CD4-positive, alpha-beta memory T cell (primary cell): ENCODE measurements at regions not wholly inside any gene's neighbourhood (a gene's known extent, or its start where the extent isn't known, plus 50 kb on each side); places are given as distances from the start of the nearest gene placed in this dataset.
A peak's percentile ranks its signal among the peaks of the same experiment; 100 is the strongest.
"Not testable (repeated sequence)": the region's sequence is repeated elsewhere in the genome, so short reads cannot be mapped to it uniquely, and the experiment has no call there.

Source experiments
- CTCF ChIA-PET: fragments of 350-600 bp; sonication (Branson Sonifier 250); formaldehyde crosslinking; loops from one replicate; lab custom pipeline; 2021; ENCODE audit warnings: inconsistent platforms; ENCODE audit not compliant: partially characterized antibody; lab: Charles Lee
- POLR2A ChIA-PET: fragments of 350-600 bp; sonication (Branson Sonifier 250); formaldehyde crosslinking; loops from one replicate; lab custom pipeline; 2021; ENCODE audit not compliant: partially characterized antibody; lab: Charles Lee
- DNase-seq, 5 donors: peaks; one replicate each; pipeline versions ENCODE4 v3.0.0 to v3.0.0-alpha.2; 2020 to 2022; ENCODE audit warnings: mixed read lengths in 1 of 5
- H3K27ac ChIP-seq: one replicate; pipeline ENCODE4 v1.7.0; 2013; ENCODE audit warnings: low read depth, low read length
- H3K27me3 ChIP-seq: 2 replicates; pipeline ENCODE4 v1.7.0; 2013; ENCODE audit warnings: mild to moderate bottlenecking, low read length, moderate library complexity; ENCODE audit not compliant: insufficient read depth
- H3K36me3 ChIP-seq: 2 replicates; pipeline ENCODE4 v1.7.0; 2013; ENCODE audit warnings: mild to moderate bottlenecking, low read length, moderate library complexity; ENCODE audit not compliant: insufficient read depth
- H3K4me1 ChIP-seq: 2 replicates; pipeline ENCODE4 v1.7.0; 2013; ENCODE audit warnings: mild to moderate bottlenecking, low read length, moderate library complexity; ENCODE audit not compliant: insufficient read depth
- H3K4me3 ChIP-seq, 2 donors: one replicate each; pipeline ENCODE4 v1.7.0; 2013; ENCODE audit warnings: low read length in 2 of 2, mild to moderate bottlenecking in 1 of 2
- H3K9me3 ChIP-seq, 2 donors: one replicate each; pipeline ENCODE4 v1.7.0; 2013; ENCODE audit warnings: low read length in 2 of 2, control low read depth in 1 of 2; ENCODE audit not compliant: control insufficient read depth in 1 of 2
- H3K27ac Mint-ChIP-seq, 7 donors: one replicate each; pipeline ENCODE4 v1.8.0; 2020 to 2021; ENCODE audit warnings: mixed read lengths in 7 of 7, mild to moderate bottlenecking in 6 of 7, inconsistent platforms in 3 of 7, moderate library complexity in 3 of 7
- H3K27me3 Mint-ChIP-seq, 2 donors: one replicate each; pipeline ENCODE4 v1.8.0; 2020 to 2021; ENCODE audit warnings: mixed read lengths in 2 of 2
- H3K36me3 Mint-ChIP-seq, 2 donors: one replicate each; pipeline ENCODE4 v1.8.0; 2020 to 2021; ENCODE audit warnings: mixed read lengths in 2 of 2, inconsistent platforms in 1 of 2, mild to moderate bottlenecking in 1 of 2
- H3K4me1 Mint-ChIP-seq, 4 donors: one replicate each; pipeline ENCODE4 v1.8.0; 2020 to 2021; ENCODE audit warnings: mixed read lengths in 4 of 4, mild to moderate bottlenecking in 1 of 4
- H3K4me3 Mint-ChIP-seq, 8 donors: one replicate each; pipeline ENCODE4 v1.8.0; 2020 to 2021; ENCODE audit warnings: mixed read lengths in 8 of 8, mild to moderate bottlenecking in 7 of 8, moderate library complexity in 6 of 8, inconsistent platforms in 3 of 8
- H3K9me3 Mint-ChIP-seq, 8 donors: one replicate each; pipeline ENCODE4 v1.8.0; 2020 to 2021; ENCODE audit warnings: mixed read lengths in 8 of 8, mild to moderate bottlenecking in 5 of 8, inconsistent platforms in 3 of 8, moderate library complexity in 1 of 8
- intact Hi-C: fragments of 100-400 bp; cut with micrococcal nuclease; formaldehyde crosslinking; loops from one replicate; pipeline ENCODE4 v1.15.1; 2023

DNA sequence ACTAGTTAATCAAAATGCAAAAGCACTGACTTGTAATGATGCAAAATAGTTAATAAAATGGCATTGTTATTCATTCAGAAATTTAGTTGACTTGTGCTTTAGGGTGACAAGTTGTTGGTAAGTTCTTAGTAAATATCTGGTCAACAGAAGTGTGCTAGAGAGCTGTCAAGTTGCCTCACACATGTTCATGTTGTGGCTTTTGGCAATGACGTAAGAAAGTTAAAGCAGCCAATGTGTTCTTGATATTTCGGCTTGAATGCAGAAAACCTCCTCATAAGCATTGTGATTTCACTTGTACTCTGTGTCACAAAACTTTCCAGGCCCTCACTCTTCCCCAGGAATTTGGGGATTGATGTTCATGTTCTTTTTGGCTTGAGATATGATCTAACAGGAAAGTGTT, 626.7 kb downstream of the PRR16 start:
- ChIA-PET POLR2A (no interaction called here), CTCF (no interaction called here)
- intact Hi-C loops = no loop called here
- Mint-ChIP-seq H3K4me3 (no peak overlapping the region), H3K9me3 (peaks cover 2 to 15% (median 11%) of the 10 kb centered on the region in 8 donors), H3K27ac (no peak overlapping the region), H3K4me1 (no peaks in the 10 kb centered on the region), H3K27me3 (no peaks in the 10 kb centered on the region), H3K36me3 (no peaks in the 10 kb centered on the region)
- Histone ChIP-seq H3K4me3 (no peak overlapping the region), H3K27me3 (no peaks in the 10 kb centered on the region), H3K9me3 (no peaks in the 10 kb centered on the region), H3K27ac (no peak overlapping the region), H3K4me1 (no peaks in the 10 kb centered on the region), H3K36me3 (no peaks in the 10 kb centered on the region)
- no peak for DNase-seq

GRCh38 chr5:121100931-121101330, 636.8 kb downstream of the PRR16 start:
- CTCF ChIA-PET = no interaction called here
- intact Hi-C loops = no loop called here
- Mint-ChIP-seq H3K9me3 (peaks cover 0 to 8% (median 2%) of the 10 kb centered on the region in 8 donors), H3K36me3 (no peaks in the 10 kb centered on the region), H3K4me3 (no peak overlapping the region), H3K27me3 (no peaks in the 10 kb centered on the region), H3K4me1 (no peaks in the 10 kb centered on the region), H3K27ac (no peak overlapping the region)
- no peaks in the 10 kb centered on the region for H3K9me3 ChIP-seq
- H3K27ac ChIP-seq = no peak overlapping the region
- no peaks in the 10 kb centered on the region for H3K27me3 ChIP-seq
- no peak for DNase-seq
- no peaks in the 10 kb centered on the region for H3K4me1 ChIP-seq
- POLR2A ChIA-PET = no interaction called here
- no peaks in the 10 kb centered on the region for H3K36me3 ChIP-seq
- no peak overlapping the region for H3K4me3 ChIP-seq

GRCh38 chr5:121105921-121106320, 641.8 kb downstream of the PRR16 start:
- POLR2A ChIA-PET = no interaction called here
- no peak overlapping the region for H3K27ac ChIP-seq
- Mint-ChIP-seq H3K4me3 (no peak overlapping the region), H3K27ac (no peak overlapping the region), H3K4me1 (no peaks in the 10 kb centered on the region), H3K9me3 (peaks cover 0 to 17% (median 2%) of the 10 kb centered on the region in 8 donors), H3K36me3 (no peaks in the 10 kb centered on the region), H3K27me3 (no peaks in the 10 kb centered on the region)
- H3K9me3 ChIP-seq = no peaks in the 10 kb centered on the region
- no peaks in the 10 kb centered on the region for H3K27me3 ChIP-seq
- no peak overlapping the region for H3K4me3 ChIP-seq
- no peaks in the 10 kb centered on the region for H3K4me1 ChIP-seq
- CTCF ChIA-PET = no interaction called here
- H3K36me3 ChIP-seq = no peaks in the 10 kb centered on the region
- intact Hi-C loops = no loop called here
- no peak for DNase-seq

GRCh38 chr5:121106721-121107690, 642.9 kb downstream of the PRR16 start:
- H3K9me3 ChIP-seq, H3K36me3 Mint-ChIP-seq, H3K36me3 ChIP-seq, H3K27ac ChIP-seq, H3K4me1 Mint-ChIP-seq, CTCF ChIA-PET, H3K27ac Mint-ChIP-seq, H3K27me3 Mint-ChIP-seq, H3K27me3 ChIP-seq, H3K4me1 ChIP-seq, POLR2A ChIA-PET, intact Hi-C loops, H3K4me3 ChIP-seq, H3K4me3 Mint-ChIP-seq: not testable (repeated sequence)
- DNase-seq = peak in 1 of 5 donors; percentile 27
- H3K9me3 Mint-ChIP-seq = peaks cover 0 to 17% (median under 1%) of the 10 kb centered on the region in 8 donors

DNA sequence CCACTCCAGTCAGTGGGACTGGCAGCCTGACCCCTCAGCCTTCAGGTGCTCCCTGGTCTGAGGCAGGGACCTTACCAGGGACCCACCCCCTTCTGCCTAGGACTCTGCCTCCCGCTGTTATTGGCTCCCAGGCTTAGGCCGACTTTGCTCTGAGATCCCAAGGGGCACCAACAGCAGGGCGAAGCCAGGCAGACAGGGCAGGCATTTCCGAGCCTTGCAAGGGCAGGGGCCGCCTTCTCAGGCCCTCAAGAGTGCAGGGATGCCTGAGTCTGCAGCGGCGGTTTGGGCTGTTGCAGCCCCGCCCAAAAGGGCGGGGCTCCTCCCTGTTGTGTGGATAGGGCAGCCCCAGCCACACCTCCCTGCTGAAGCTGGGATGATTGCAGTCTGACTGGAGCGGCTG, 644.6 kb downstream of the PRR16 start:
- no peak for DNase-seq
- Histone ChIP-seq H3K27me3 (no peaks in the 10 kb centered on the region), H3K9me3 (no peaks in the 10 kb centered on the region), H3K36me3 (no peaks in the 10 kb centered on the region), H3K4me3 (no peak overlapping the region), H3K27ac (no peak overlapping the region), H3K4me1 (no peaks in the 10 kb centered on the region)
- CTCF ChIA-PET = no interaction called here
- intact Hi-C loops = no loop called here
- Mint-ChIP-seq H3K4me3 (no peak overlapping the region), H3K36me3 (no peaks in the 10 kb centered on the region), H3K4me1 (no peaks in the 10 kb centered on the region), H3K27ac (no peak overlapping the region), H3K27me3 (no peaks in the 10 kb centered on the region), H3K9me3 (peaks cover 0 to 17% (median under 1%) of the 10 kb centered on the region in 8 donors)
- POLR2A ChIA-PET = no interaction called here

DNA sequence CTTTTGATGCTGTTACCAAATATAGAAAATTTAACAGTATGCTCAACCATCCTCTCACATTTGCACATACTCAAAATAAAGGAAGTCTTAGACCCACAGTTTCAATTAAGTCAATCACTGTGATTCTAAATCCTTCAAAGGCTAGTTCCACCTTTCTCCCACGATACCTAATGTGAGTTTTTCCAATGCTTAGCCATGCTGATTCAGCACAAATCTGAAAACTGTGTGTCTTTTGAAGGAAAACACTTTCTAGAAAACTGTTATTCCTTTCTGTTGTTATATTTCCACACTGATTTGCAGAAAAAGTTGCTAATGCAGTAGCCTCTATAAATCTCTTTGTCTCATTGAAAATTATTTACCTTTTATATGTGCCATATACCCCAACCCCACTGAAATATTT, 645.7 kb downstream of the PRR16 start:
- Histone ChIP-seq H3K27ac (no peak overlapping the region), H3K4me3 (no peak overlapping the region), H3K9me3 (no peaks in the 10 kb centered on the region), H3K27me3 (no peaks in the 10 kb centered on the region), H3K36me3 (no peaks in the 10 kb centered on the region), H3K4me1 (no peaks in the 10 kb centered on the region)
- no peaks in the 10 kb centered on the region for H3K36me3 Mint-ChIP-seq
- H3K4me3 Mint-ChIP-seq = no peak overlapping the region
- H3K9me3 Mint-ChIP-seq = peaks cover 0 to 21% (median 4%) of the 10 kb centered on the region in 8 donors
- no peaks in the 10 kb centered on the region for H3K27me3 Mint-ChIP-seq
- no peak overlapping the region for H3K27ac Mint-ChIP-seq
- H3K4me1 Mint-ChIP-seq = no peaks in the 10 kb centered on the region
- no peak for DNase-seq
- ChIA-PET POLR2A (no interaction called here), CTCF (no interaction called here)
- intact Hi-C loops = no loop called here

DNA sequence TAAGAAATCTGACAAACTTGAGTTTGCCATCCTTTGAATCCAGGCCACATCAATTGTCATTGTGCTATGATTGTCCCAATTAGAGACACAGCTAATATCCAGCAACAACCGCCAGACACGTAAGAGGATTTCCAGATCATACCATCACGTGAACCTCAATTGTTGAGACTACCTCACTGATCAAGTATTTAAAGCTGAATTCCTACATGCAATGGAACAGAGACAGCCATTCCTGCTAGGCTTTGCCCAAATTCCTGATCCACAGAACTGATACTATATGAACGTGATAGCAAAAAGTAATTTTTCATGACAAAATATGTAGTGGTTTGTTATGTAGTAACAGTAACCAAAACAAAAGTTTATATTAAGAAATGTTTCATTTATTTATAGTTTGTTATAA, 657.7 kb downstream of the PRR16 start:
- no peaks in the 10 kb centered on the region for H3K27me3 Mint-ChIP-seq
- no peak overlapping the region for H3K27ac Mint-ChIP-seq
- no peak overlapping the region for H3K4me3 Mint-ChIP-seq
- no peaks in the 10 kb centered on the region for H3K36me3 Mint-ChIP-seq
- Histone ChIP-seq H3K9me3 (no peaks in the 10 kb centered on the region), H3K4me3 (no peak overlapping the region), H3K4me1 (no peaks in the 10 kb centered on the region), H3K27me3 (no peaks in the 10 kb centered on the region), H3K36me3 (no peaks in the 10 kb centered on the region), H3K27ac (no peak overlapping the region)
- no peaks in the 10 kb centered on the region for H3K4me1 Mint-ChIP-seq
- ChIA-PET CTCF (no interaction called here), POLR2A (no interaction called here)
- intact Hi-C loops = no loop called here
- no peak for DNase-seq
- H3K9me3 Mint-ChIP-seq = peaks cover 0 to 6% (median 2%) of the 10 kb centered on the region in 8 donors
